Activated CD4-positive, alpha-beta T cell treated with anti-CD3 and anti-CD28 coated beads, Interleukin-2, amount 10 ng/mL, durations not matched to agents 24 days and 14 days (primary cell): ENCODE measurements at regions not wholly inside any gene's neighbourhood (a gene's known extent, or its start where the extent isn't known, plus 50 kb on each side); places are given as distances from the start of the nearest gene placed in this dataset.

ENCODE experiments used
- DNase-seq: peaks from one replicate; pipeline ENCODE4 v3.0.0; 2022
- H3K27ac Mint-ChIP-seq: one replicate; pipeline ENCODE4 v1.8.0; 2022; ENCODE audit warnings: mild to moderate bottlenecking, mixed read lengths
- H3K27me3 Mint-ChIP-seq: one replicate; pipeline ENCODE4 v1.8.0; 2022; ENCODE audit warnings: mixed read lengths
- H3K36me3 Mint-ChIP-seq: one replicate; pipeline ENCODE4 v1.8.0; 2022; ENCODE audit warnings: low read depth, mild to moderate bottlenecking, mixed read lengths
- H3K4me1 Mint-ChIP-seq: one replicate; pipeline ENCODE4 v1.8.0; 2021; ENCODE audit warnings: mixed read lengths
- H3K4me3 Mint-ChIP-seq: one replicate; pipeline ENCODE4 v1.8.0; 2022; ENCODE audit warnings: mild to moderate bottlenecking, moderate library complexity, mixed read lengths
- H3K9me3 Mint-ChIP-seq: one replicate; pipeline ENCODE4 v1.8.0; 2021; ENCODE audit warnings: mixed read lengths
- intact Hi-C: fragments of 100-400 bp; cut with micrococcal nuclease; formaldehyde crosslinking; loops from one replicate; pipeline ENCODE4 v1.15.1; 2023

DNA sequence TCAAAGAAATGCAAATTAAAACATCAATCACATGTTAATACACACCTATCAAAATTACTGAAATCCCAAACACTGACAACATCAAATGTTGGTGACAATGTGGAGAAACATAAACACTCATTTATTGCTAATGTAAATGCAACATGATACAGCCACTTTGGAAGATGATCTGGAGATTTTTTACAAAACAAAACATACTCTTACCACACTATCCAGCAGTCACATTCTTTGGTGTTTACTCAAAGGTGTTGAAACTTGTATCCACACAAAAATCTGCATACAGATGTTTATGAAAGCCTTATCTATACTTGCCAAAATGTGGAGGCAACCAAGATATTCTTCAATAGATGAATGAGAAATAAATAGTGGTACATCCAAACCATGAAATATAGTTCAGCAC is 1219.5 kb upstream of the PCDH20 start:
- Mint-ChIP-seq H3K4me3 (no peak overlapping the region), H3K27me3 (no peaks in the 10 kb centered on the region), H3K9me3 (no peaks in the 10 kb centered on the region), H3K4me1 (no peaks in the 10 kb centered on the region), H3K27ac (no peak overlapping the region), H3K36me3 (no peaks in the 10 kb centered on the region)
- intact Hi-C loops, result no loop called here
- no peak for DNase-seq

DNA sequence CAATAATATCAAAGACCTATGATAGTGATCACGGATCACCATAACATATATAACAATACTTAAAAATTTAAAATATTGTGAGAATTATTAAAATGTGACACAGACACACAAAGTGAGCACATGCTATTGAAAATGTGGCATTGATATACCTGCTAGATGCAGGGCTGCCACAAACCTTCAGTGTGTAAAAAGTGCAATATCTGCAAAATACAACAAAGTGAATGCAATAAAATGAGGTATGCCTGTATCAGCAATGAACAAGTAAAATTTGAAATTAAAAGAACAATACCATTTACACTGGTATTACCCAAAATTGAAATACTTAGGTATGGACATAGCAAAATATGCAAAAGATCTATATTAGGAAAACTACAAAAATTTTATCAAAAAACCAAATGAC is 1217.8 kb upstream of the PCDH20 start:
- Mint-ChIP-seq H3K9me3 (no peaks in the 10 kb centered on the region), H3K4me1 (no peaks in the 10 kb centered on the region), H3K4me3 (no peak overlapping the region), H3K27ac (no peak overlapping the region), H3K36me3 (no peaks in the 10 kb centered on the region), H3K27me3 (no peaks in the 10 kb centered on the region)
- intact Hi-C loops, result no loop called here
- no peak for DNase-seq

DNA sequence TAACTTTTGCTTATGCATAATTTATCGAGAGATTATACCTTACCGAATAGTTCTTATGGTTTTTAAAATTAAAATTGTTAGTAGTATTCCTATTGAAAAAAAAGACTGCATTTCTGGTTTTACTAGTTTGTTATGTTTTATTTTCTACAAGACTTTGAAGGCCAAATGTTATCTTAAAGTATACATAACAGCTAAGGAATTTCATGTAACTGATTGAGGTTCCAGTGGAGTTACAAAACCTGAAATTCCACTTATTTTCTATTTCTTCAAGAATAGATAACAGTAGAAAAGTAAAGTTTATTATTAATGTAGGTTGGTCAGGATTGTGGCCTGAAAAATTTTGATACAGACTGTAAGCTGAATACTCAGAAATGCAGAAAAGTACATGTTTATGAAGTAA is 1216.0 kb upstream of the PCDH20 start:
- no peaks in the 10 kb centered on the region for H3K36me3 Mint-ChIP-seq
- H3K4me3 Mint-ChIP-seq, result no peak overlapping the region
- H3K4me1 Mint-ChIP-seq, result no peaks in the 10 kb centered on the region
- H3K27me3 Mint-ChIP-seq, result no peaks in the 10 kb centered on the region
- intact Hi-C loops, result no loop called here
- no peaks in the 10 kb centered on the region for H3K9me3 Mint-ChIP-seq
- H3K27ac Mint-ChIP-seq, result no peak overlapping the region
- no peak for DNase-seq

DNA sequence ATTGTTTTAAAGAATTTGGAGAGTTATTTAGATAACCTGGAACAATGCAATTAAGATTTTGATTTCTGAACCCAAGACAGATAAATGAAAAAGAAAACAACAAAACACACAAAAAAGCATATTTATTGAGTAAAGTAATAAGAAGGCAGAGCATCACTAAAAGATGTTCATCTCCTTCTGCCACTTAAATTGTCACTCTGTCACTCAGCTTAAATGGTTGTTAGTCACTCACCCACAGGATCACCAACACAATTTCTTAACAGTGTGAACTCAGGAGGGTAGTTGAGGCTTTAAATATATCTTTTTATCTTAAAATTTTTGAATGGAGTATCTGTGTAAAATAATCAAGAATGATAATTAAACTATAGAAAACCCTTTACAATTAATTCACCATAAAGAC is 1215.5 kb upstream of the PCDH20 start:
- Mint-ChIP-seq H3K36me3 (no peaks in the 10 kb centered on the region), H3K4me1 (no peaks in the 10 kb centered on the region), H3K4me3 (no peak overlapping the region), H3K9me3 (no peaks in the 10 kb centered on the region), H3K27me3 (no peaks in the 10 kb centered on the region), H3K27ac (no peak overlapping the region)
- DNase-seq, result no peak
- intact Hi-C loops, result no loop called here

DNA sequence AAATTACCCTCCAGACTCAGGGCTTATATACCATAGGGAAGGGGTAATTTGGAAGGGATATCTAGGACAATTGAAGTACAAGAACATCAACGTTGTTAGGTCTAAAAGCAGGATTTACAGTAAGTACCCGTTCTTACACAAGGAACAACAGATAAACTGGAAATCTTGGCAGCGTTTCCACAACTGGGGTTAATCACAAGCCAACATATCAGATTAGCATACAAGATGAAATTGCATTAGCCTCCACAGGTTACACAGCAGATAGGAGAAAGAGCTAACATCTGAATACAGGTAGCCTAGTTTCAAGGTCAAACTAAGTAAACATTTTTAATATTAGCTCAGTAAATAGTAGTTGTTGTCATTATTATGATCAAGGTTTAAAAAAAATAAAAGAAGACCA is 1214.0 kb upstream of the PCDH20 start:
- no peak for DNase-seq
- Mint-ChIP-seq H3K27me3 (no peaks in the 10 kb centered on the region), H3K27ac (no peak overlapping the region), H3K4me1 (no peaks in the 10 kb centered on the region), H3K9me3 (no peaks in the 10 kb centered on the region), H3K4me3 (no peak overlapping the region), H3K36me3 (no peaks in the 10 kb centered on the region)
- intact Hi-C loops, result no loop called here

DNA sequence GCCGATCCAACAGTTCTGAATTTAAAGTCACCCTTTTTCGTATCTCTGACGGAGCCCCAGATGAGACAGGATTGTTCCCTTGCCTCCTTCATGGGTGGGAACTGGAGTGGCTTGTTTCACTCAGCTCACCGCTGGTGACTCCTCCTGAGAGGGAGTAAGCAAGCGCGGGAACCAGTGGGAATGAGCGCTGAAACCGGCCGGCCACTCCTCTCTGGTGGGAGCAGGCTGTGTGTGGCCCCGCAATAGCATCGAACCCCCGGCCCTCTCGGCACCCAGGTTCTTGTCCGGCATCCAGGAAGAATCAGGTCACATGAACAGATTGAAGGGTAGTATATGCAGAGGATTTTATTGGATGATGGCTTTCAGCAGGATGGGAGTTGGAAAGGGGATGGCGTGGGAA is 1211.6 kb upstream of the PCDH20 start:
- no peaks in the 10 kb centered on the region for H3K36me3 Mint-ChIP-seq
- H3K4me3 Mint-ChIP-seq, result no peak overlapping the region
- H3K9me3 Mint-ChIP-seq, result no peaks in the 10 kb centered on the region
- intact Hi-C loops, result no loop called here
- no peaks in the 10 kb centered on the region for H3K4me1 Mint-ChIP-seq
- H3K27me3 Mint-ChIP-seq, result no peaks in the 10 kb centered on the region
- no peak overlapping the region for H3K27ac Mint-ChIP-seq
- DNase-seq, result no peak

DNA sequence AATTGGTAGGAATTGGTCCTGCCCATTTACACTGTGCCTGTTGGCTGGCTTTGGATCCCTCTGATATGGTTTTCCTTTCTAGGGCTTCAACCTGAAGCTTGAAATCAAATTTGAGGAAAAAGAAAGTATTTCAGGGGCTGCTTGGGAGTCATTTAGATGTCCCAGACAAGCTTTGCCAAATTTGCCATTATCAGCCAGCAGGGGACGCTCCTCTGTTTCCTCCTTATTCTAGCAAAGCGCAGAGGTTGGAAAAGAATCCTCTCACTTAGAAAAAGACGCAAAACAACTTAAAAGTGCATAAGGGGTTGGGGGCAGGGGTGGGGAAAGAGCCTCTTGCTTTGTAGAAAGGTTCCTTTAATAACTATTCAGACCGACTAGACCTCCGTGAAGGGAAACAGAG is 1211.1 kb upstream of the PCDH20 start:
- no peaks in the 10 kb centered on the region for H3K9me3 Mint-ChIP-seq
- intact Hi-C loops, result no loop called here
- no peak overlapping the region for H3K4me3 Mint-ChIP-seq
- no peak for DNase-seq
- H3K36me3 Mint-ChIP-seq, result no peaks in the 10 kb centered on the region
- H3K27ac Mint-ChIP-seq, result no peak overlapping the region
- no peaks in the 10 kb centered on the region for H3K4me1 Mint-ChIP-seq
- no peaks in the 10 kb centered on the region for H3K27me3 Mint-ChIP-seq

DNA sequence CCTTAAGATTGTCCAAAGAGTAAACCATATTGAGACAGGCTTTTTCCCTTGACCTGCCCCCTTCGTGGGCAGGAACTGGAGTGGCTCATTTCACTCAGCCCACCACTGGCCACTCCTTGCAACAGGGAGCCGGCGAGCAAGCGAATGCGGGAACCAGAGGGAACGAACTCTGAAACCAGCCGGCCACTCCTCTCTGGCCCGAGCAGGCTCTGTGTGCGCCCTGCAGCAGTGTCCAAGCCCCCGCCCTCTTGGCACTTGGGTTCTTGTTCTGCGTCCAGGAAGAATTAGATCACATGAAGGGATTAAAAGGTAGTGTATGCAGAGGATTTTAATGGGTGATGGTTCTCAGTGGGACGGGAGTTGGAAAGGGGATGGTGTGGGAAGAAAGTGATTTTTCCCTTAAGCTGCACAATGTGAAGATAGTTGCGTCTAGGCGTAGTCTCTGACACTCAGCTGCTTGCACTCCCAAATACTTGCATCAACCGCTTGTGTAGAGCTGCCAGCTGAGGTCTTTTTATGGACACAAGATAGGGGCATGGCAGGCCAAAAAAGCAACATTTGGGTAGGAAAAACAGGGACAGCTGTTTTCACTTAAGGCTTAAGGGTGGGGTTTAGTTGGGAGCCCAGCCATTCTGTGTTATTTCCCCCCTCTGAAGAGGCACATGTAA is 1209.7 kb upstream of the PCDH20 start:
- H3K27ac Mint-ChIP-seq, result no peak overlapping the region
- no peaks in the 10 kb centered on the region for H3K27me3 Mint-ChIP-seq
- H3K4me3 Mint-ChIP-seq, result no peak overlapping the region
- no peaks in the 10 kb centered on the region for H3K4me1 Mint-ChIP-seq
- no peaks in the 10 kb centered on the region for H3K9me3 Mint-ChIP-seq
- no peaks in the 10 kb centered on the region for H3K36me3 Mint-ChIP-seq
- intact Hi-C loops, result no loop called here
- DNase-seq, result no peak

DNA sequence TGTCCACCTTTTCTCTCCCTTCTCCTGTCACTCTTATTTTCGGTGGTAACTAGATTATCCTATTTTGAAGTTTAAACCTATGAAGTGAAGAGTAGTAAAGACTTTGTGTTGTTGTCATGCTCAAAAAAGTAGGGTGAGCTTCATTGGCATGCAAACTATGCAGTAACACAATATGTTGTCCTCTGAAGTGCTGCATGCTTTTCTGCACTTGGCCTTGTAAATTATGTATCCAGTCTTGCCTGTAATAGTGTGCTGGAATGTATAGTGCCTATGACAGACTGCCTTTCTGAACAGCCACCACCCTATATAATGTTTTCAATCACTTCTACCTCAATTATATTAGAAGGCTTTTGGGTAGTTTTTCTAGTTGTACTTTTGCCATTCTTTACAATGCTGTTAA is 1198.2 kb upstream of the PCDH20 start:
- Mint-ChIP-seq H3K36me3 (no peaks in the 10 kb centered on the region), H3K27me3 (no peaks in the 10 kb centered on the region)
- intact Hi-C loops, result no loop called here

DNA sequence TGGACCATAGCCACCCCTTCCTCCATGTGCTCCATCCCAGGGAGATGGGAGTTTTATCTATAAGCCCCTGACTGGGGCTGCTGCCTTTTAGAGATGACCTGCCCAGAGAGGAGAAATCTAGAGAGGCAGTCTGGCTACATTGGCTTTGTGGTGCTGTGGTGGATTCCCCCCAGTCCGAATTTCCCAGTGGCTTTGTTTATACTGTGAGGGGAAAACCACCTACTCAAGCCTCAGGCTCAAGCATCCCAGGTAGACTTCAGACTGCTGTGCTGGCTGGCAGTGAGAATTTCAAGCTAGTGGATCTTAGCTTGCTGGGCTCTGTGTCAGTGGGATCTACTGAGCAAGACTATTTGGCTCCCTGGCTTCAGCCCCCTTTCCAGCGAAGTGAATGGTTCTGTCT is 1195.7 kb upstream of the PCDH20 start:
- Mint-ChIP-seq H3K27ac (no peak overlapping the region), H3K27me3 (no peaks in the 10 kb centered on the region)

More for the DNA sequence above, 1198.2 kb upstream of the PCDH20 start:
- H3K4me1 Mint-ChIP-seq, result no peaks in the 10 kb centered on the region
- no peak overlapping the region for H3K4me3 Mint-ChIP-seq
- DNase-seq, result no peak
- no peak overlapping the region for H3K27ac Mint-ChIP-seq
- H3K9me3 Mint-ChIP-seq, result peaks cover 1% of the 10 kb centered on the region

DNA sequence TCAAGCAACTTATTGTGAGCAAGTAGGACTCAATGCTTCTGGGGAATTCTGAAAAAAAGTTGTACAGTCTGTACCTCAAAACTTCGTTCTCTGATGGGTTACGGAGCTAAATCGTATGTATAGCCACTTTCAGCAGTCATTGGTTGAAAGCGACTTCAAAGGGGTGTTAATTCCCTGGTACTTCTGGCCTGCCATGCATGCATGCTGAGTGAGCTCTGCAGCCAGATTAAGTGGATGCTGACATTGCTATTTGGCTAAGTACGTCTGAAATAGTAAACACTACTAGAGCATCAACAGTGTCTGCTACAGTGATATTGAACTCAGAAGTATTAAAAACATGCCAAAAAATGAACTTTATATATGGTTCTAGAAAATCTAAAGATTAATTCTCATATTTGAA is 1183.1 kb upstream of the PCDH20 start:
- Mint-ChIP-seq H3K4me3 (no peak overlapping the region), H3K27ac (no peak overlapping the region), H3K9me3 (no peaks in the 10 kb centered on the region), H3K27me3 (no peaks in the 10 kb centered on the region), H3K36me3 (no peaks in the 10 kb centered on the region), H3K4me1 (no peaks in the 10 kb centered on the region)
- intact Hi-C loops, result no loop called here
- DNase-seq, result no peak

More for the DNA sequence above, 1195.7 kb upstream of the PCDH20 start:
- Mint-ChIP-seq H3K4me3 (no peak overlapping the region), H3K9me3 (peaks cover 12% of the 10 kb centered on the region), H3K36me3 (no peaks in the 10 kb centered on the region), H3K4me1 (no peaks in the 10 kb centered on the region)
- DNase-seq, result no peak
- intact Hi-C loops, result no loop called here

DNA sequence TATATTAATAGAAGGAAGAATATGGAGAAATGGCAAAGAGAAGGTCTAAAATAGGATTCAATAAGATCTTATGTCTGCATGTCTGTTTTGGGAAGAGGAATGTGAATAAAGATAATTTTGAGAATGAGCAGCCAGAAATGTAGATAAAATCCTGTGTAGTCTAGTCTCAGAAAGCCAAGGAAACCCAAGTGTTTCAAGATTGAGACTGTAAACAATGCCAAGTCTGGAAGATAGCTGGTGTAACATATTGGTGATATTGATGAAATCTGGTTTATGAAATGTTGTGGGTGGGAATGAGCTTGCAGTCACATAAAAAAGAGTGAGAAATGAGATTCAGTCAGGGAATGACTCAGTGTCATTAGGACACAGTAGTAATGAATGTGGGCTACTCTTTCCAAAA is 1180.3 kb upstream of the PCDH20 start:
- no peaks in the 10 kb centered on the region for H3K36me3 Mint-ChIP-seq
- no peak overlapping the region for H3K4me3 Mint-ChIP-seq
- H3K27ac Mint-ChIP-seq, result no peak overlapping the region
- no peaks in the 10 kb centered on the region for H3K27me3 Mint-ChIP-seq
- H3K9me3 Mint-ChIP-seq, result no peaks in the 10 kb centered on the region
- H3K4me1 Mint-ChIP-seq, result no peaks in the 10 kb centered on the region
- no peak for DNase-seq
- intact Hi-C loops, result no loop called here

DNA sequence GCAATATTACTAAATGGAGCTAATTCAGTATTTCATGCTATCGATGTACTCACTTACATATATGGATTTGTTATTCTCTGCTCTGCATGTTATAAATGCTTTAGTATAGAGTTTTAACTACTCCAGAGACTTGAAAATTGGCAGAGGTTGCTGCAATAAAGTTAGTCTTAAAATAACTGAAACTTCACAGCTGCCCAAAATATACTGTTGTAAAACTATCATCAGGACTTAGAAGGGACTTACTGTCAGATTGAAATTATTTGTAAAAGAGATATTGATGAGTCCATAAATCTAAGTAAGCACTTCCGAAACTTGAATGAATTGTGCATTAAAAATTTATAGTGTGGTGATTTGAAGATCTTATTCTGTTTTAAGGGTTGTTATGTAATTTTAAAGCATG is 1178.2 kb upstream of the PCDH20 start:
- no peak for DNase-seq
- Mint-ChIP-seq H3K36me3 (no peaks in the 10 kb centered on the region), H3K4me1 (no peaks in the 10 kb centered on the region), H3K27ac (no peak overlapping the region), H3K4me3 (no peak overlapping the region), H3K27me3 (no peaks in the 10 kb centered on the region), H3K9me3 (no peaks in the 10 kb centered on the region)
- intact Hi-C loops, result no loop called here

DNA sequence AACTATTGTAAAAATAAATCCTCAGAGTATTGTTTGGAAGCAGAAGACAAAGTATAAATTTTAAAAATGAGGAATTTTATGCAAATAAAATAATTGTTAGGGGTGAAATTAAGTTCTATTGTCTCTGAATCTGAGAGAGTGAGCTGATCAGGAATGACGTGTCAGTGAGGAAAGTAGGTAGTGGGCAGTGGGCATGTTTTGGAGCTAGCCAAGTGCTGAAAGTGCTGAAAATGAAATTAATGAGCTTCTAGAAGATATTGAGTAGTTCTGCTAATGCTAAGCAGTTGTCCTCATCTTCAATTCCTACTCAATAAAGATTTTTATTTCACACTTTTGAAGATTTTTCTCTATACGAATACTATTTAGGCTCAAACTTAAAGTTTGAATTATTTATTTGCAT is 1167.8 kb upstream of the PCDH20 start:
- no peak overlapping the region for H3K27ac Mint-ChIP-seq
- DNase-seq, result no peak
- H3K4me3 Mint-ChIP-seq, result no peak overlapping the region
- no peaks in the 10 kb centered on the region for H3K9me3 Mint-ChIP-seq
- H3K27me3 Mint-ChIP-seq, result no peaks in the 10 kb centered on the region
- H3K36me3 Mint-ChIP-seq, result no peaks in the 10 kb centered on the region
- intact Hi-C loops, result no loop called here
- no peaks in the 10 kb centered on the region for H3K4me1 Mint-ChIP-seq

DNA sequence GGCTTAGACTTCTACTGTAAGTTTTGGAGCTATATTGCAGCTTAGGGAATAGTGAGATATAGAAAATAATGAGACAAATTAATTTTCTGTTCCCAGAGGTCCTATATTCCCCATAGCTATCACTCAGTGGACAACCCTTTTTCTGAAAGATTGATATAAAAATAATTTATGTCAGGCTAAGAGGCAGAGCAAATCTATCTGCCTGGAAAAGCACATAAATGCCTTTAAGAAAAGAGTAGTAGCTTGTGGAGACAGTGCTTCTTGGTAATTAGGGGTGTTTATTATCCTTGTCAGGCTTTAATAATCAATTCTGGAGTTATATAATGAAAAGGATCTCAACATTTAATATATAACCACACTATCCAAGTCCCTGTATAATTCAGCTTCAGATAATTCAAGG is 1162.8 kb upstream of the PCDH20 start:
- intact Hi-C loops, result no loop called here
- Mint-ChIP-seq H3K4me1 (no peaks in the 10 kb centered on the region), H3K9me3 (no peaks in the 10 kb centered on the region), H3K27ac (no peak overlapping the region), H3K36me3 (no peaks in the 10 kb centered on the region), H3K27me3 (no peaks in the 10 kb centered on the region), H3K4me3 (no peak overlapping the region)
- no peak for DNase-seq
